A549 (cell line): ENCODE measurements at regions not wholly inside any gene's neighbourhood (a gene's known extent, or its start where the extent isn't known, plus 50 kb on each side); places are given as distances from the start of the nearest gene placed in this dataset.

ENCODE experiments used
- CTCF ChIP-seq: fragments of >200 bp; sonication (Bioruptor Twin); formaldehyde crosslinking; IDR thresholded peaks from 3 replicates; pipeline ENCODE4 v1.5.1; 2016
- HES2 ChIP-seq: fragments of >200 bp; sonication (Bioruptor Twin); formaldehyde crosslinking; IDR thresholded peaks from 2 replicates; pipeline ENCODE4 v1.6.1; 2016

- TF ChIP-seq CTCF, result no peak
- no peak for TF ChIP-seq HES2
These were observed 316.3 kb downstream of the BCL11B start for GRCh38 chr14:98955741-98956070.
